ENCODE measurements at regions not wholly inside any gene's neighbourhood (a gene's known extent, or its start where the extent isn't known, plus 50 kb on each side); places are given as distances from the start of the nearest gene placed in this dataset.

DNA sequence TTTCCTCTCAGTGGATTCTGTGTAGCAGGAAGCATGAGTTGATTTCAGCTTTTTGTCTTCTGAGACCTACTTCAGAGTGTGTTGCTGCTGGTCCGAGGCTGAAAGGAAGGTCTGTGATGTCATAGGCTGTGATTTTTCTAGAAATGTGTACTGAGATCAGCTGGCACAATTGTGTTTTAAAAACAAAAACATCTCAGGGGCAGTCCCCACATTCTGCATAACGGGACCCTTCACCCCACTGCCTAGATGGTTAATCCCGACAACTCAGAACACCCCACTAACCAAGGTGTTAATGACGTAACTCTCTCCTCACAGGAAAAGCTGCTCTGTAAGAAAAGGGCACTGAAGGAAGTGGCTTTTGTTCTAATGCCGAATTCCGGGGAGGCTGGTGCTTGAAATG lies 59.8 kb upstream of the PPP2R5A start:
- DNase-seq (ENCODE audit: low spot score): no peak

DNA sequence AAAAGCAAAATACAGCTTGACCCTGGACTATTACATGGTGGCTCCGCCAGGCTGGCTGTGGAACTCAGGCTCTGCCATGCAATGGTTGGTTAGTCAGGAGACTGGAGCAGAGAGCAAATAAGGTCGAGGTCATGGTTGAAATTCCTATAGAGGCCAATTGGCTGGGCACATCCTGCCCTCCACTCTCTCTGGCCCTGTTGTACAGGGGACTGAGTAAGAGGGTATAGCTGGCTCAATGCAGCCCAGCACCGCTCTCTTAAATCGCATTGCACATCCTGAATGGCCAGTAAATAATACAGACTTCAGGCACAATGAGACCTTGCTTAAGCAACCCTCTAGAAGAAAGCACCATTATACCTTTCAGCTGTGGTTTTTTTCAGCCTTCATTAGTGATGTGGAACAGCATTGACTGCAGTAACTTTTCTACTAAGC lies 59.3 kb upstream of the PPP2R5A start:
- no peak for DNase-seq (ENCODE audit: low spot score)

DNA sequence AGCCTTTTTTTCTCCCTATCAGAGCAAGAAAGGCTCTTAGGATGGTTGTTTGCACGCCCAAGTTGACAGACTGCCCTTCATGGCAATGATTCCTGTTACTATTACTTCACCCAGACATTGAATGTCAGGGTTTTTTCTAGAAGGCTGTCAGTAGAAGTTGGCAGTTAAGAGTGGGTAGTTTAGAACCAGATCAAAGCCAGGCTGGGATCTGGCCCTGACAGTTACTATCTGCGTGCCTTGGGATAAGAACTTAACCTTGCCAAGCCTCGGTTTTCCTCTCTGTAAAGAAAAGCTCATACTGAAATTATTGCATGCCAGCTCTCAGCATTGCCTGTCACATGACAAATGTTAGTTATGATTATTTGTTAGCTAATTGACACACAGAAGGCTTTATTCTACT lies 58.7 kb upstream of the PPP2R5A start:
- no peak for DNase-seq (ENCODE audit: low spot score)

DNA sequence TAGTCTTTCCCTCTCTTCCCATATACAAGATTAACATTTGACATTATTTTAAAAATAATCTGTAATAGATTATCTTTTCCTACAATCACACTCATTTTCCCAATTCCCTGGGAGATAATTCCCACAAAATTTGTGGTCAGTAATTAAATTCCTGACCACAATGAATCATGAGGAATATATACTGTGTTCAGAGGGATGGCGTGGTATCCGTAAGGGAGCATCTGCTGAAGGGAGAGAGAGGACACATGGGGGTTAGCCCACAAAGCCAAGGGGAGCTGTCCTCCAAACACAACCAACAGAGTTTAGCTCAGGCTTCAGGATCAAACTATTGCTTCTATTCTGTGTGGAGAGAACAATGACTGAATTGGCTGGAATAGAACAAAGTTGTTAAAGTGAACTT lies 57.1 kb upstream of the PPP2R5A start:
- no peak for DNase-seq (ENCODE audit: low spot score)

DNA sequence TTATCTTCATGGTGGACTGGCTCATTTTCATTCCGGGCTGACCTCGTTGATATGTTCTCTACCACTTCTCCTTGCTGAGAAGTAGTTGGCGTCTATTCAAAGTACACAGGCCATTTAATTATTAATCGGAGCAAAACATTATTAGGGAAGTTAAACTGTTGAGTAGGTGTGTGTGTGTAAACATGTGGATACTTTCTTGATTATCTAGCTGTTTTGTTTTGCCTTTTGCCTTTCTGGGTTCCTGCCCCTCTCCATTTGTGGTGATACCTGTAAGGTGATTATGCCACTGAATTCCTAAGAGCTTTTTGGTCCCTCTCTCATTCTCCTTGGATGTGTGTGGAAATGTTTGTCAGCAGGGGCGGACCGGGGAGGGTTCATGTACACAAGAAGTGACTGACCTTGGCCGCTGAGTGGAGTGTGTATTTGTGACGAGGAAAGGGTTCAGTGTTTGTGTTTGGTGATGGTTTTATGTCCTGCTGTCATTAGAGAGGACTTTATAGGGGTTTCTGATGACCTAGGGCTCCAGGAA lies 56.6 kb upstream of the PPP2R5A start:
- DNase-seq (ENCODE audit: low spot score): no peak

DNA sequence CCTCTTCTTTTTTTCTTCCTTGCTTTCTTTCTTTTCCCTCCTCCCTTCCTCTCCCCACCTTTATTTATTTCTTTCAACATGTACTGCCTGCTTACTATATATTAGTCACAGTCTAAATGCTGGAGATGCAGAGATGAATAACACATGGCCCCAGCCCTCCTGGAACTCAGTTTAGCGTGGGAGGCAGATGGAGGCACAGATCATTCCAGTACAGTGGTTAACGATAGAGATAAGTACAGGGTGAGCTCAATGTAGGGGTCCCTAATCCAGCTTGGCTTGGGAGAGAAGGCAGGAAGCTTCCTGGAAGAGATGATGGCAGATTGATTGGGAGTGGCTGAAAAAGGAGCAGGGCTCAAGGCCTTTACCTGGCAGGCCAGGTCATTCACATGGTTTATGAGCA lies 55.6 kb upstream of the PPP2R5A start:
- no peak for DNase-seq (ENCODE audit: low spot score)

DNA sequence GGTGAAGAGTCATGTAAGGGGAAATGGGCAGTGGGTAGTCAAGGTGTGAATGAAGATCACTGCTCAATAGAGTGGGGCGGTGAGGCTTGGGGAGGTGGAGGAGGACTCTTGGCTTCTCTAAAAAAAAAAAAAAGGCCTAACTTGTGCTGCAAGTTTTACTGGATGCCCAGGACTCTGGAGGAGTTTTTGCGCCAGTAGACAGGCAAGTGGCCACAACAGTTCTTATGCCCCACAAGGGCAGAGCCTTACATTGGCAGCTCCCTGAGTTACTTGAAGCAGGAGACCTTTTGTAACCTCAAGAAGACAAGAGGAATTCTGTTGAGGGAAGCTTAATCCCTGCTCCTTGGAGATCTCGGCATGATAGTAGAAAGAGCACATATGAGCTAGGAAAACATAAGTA lies 54.9 kb upstream of the PPP2R5A start:
- DNase-seq (ENCODE audit: low spot score): no peak

DNA sequence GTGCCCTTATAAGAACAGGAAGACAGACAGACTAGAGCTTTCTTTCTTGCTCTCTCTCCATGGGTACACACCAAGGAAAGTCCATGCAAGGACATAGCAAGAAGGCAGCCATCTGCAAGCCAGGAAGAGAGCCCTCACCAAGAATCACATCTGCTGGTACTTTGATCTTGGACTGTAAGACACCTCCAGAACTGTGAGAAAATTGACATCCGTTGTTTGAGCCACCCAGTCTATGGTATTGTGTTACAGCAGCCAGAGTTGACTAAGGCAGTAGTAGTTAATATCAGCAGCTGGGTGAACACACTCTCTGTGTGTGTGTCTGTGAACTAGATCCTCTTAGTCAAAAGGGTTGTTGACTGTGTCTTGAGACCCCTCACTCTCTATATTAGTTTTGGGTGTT lies 53.8 kb upstream of the PPP2R5A start:
- DNase-seq (ENCODE audit: low spot score): no peak

DNA sequence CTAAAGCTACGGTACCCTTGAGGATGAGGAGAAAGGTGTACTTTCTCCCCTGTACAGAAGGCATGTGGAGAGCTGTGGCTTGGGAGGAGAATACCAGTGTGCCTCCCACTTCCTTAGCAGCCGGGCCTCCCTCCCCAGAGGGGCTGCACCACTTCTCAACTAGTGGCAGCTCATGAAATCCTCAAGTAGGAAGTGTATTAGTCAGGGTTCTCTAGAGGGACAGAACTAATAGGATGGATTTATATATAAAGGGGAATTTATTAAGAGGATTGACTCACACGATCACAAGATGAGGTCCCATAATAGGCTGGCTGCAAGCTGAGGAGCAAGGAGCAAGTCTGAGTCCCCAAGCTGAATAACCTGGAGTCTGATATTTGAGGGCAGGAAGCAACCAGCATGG lies 53.1 kb upstream of the PPP2R5A start:
- DNase-seq (ENCODE audit: low spot score): no peak

DNA sequence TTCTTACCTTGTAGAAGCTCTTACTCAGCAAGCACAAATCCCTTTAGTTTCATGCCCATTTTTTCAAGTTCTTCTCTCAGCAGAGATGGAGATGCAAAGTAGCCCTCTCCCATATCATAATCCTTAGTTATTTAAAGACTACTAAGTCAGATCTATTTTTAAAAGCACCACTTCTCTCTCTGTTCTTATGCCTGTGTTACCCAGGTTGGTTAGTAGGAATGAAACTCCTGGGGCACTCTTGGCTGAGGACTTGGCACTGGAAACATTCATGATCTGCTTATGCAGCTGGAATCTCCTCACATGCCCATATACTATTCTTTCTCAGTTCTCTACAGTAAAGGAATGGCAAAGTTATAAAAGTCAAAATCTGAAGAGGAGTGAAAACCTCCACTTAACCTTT lies 51.9 kb upstream of the PPP2R5A start:
- no peak for DNase-seq (ENCODE audit: low spot score)

DNA sequence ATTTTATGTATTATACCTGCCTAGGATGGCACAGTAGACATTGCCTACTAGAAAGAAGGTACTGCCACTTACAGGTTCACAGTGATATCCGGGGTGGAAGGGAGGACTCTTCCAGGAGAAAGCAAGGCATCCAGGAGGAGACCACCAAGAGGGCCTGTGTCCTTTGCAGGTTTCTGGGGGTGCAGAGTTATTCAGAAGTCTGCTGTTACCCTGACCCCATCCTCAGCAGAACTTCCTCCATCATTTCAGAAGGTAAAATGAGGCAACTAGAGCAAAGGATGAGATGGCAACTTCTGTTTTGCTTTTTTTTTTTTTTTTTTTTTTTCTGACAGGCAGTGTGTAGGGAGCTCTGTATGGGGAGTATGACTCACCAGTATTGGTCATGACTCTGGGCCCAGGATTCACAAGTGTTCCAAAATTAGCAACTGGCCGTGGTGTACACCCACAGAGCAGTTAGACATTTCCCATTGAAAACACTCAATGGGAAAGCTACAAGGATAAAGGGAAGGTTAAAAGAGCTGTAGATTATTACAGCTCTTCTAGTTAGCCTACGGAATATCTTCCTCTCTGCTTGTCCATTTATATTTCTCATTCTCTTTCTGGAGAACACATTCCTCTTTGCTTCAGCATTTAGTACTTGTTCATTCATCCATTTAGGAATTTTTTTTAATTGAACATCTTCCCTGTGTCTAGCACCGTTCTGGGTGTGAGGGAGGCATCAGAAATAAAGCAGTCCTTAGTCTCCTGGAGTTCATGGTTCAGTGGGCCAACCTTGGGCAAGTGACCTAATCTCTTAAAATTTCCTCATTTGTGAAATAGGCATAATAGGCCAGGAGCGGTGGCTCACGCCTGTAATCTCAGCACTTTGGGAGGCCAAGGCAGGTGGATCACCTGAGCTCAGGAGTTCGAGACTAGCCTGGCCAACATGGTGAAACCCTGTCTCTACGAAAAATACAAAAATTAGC lies 50.5 kb upstream of the PPP2R5A start:
- peak; percentile 93 for DNase-seq (ENCODE audit: low spot score)

Measured in RKO (cell line).